Motor neuron (in vitro differentiated cells): ENCODE measurements at regions not wholly inside any gene's neighbourhood (a gene's known extent, or its start where the extent isn't known, plus 50 kb on each side); places are given as distances from the start of the nearest gene placed in this dataset.
"Not testable (repeated sequence)": the region's sequence is repeated elsewhere in the genome, so short reads cannot be mapped to it uniquely, and the experiment has no call there.

Source experiments
- ATAC-seq, 8 experiments: fragments of 200-7000 bp; cut with Tn5 transposase; replicated peaks in 6 of 8; 2 replicates each; pipeline ENCODE4 v1.8.0; 2021; ENCODE audit warnings: mild to moderate bottlenecking in 8 of 8, moderate library complexity in 8 of 8
- H3K27ac ChIP-seq, 2 donors: fragments of 250-450 bp; sonication (Bioruptor Pico); 2 replicates each; pipeline ENCODE4 v1.9.0; 2021; ENCODE audit warnings: antibody characterized with exemption in 2 of 2, mild to moderate bottlenecking in 2 of 2, moderate library complexity in 1 of 2
- H3K4me1 ChIP-seq, 2 donors: fragments of 250-450 bp; sonication (Bioruptor Pico); replicated peaks in 1 of 2; 2 replicates each; pipeline ENCODE4 v1.6.1; 2021; ENCODE audit warnings: antibody characterized with exemption in 2 of 2, mild to moderate bottlenecking in 2 of 2, moderate library complexity in 1 of 2
- H3K4me3 ChIP-seq, 5 donors: fragments of 250-450 bp; sonication (Bioruptor Pico); 2 replicates each; pipeline ENCODE4 v1.9.0; 2021; ENCODE audit warnings: antibody characterized with exemption in 5 of 5, mild to moderate bottlenecking in 5 of 5, moderate library complexity in 4 of 5
- WGBS, 10 experiments: fragments of 450-650 bp; shearing (Covaris generic); methylation state at CpG; one replicate each; pipeline ENCODE4 v1.0.0; 2022; 5-methylcytosine and 5-hydroxymethylcytosine counted together
- in situ Hi-C, 9 experiments: fragments of 400-800 bp; cut with MboI; loops; one replicate each; pipeline ENCODE4 v1.15.0; 2021; ENCODE audit warnings: low sequenced_read_pairs in 9 of 9, low pct_unique_long_range_greater_than_20kb in 2 of 9; ENCODE audit not compliant: unreplicated experiment in 9 of 9

DNA sequence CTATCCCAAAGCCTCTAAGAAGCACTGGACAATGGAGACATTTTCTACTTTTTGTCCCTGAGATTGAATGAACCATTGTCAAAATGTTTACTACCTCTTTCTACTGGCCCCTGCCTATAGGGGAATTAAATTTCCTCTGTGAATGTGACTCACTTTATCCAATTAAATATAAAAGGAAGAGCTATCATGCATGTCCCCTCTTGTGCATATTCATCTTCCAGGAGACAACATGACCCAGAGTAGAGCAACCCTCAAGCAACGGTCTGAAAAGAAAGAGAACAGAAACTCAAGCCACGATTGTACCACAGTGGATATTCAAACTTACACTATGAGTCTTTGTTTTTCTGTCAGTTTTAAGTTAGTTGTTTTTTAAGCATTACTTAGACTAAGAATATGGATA lies 938.4 kb upstream of the ATXN7L3B start:
- ATAC-seq: no peak
- in situ Hi-C loops: no loop called here
- 0 to 82% (median 45%) methylated on average over 1 to 2 of the region's 2 CpGs; no CpG with 5 or more reads in 1 of the 10 experiments for WGBS, 10 experiments
- Histone ChIP-seq H3K4me3 (no peak overlapping the region), H3K27ac (no peak overlapping the region), H3K4me1 (no peaks in the 10 kb centered on the region)

DNA sequence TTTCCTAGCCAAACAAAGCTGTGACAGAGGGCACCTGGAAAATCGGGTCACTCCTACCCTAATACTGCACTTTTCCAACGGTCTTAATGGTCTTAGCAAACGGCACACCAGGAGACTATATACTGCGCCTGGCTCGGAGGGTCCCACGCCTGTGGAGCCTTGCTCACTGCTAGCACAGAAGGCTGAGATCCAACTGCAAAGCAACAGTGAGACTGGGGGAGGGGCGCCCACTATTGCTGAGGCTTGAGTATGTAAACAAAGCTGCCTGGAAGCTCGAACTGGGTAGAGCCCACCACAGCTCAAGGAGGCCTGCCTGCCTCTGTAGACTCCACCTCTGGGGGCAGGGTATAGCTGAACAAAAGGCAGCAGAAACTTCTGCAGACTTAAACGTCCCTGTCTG lies 931.7 kb upstream of the ATXN7L3B start:
- H3K27ac ChIP-seq, H3K4me1 ChIP-seq, in situ Hi-C loops, ATAC-seq, H3K4me3 ChIP-seq: not testable (repeated sequence)
- 13 to 80% (median 60%) methylated on average over 1 to 3 of the region's 9 CpGs; no CpG with 5 or more reads in 7 of the 10 experiments for WGBS, 10 experiments

- ATAC-seq: peak in 2 of 8 experiments; percentile 18 to 57
- H3K4me3 ChIP-seq: no peak overlapping the region
- in situ Hi-C loops: no loop called here
- no peak overlapping the region for H3K27ac ChIP-seq
- no peaks in the 10 kb centered on the region for H3K4me1 ChIP-seq
These were observed 925.1 kb upstream of the ATXN7L3B start for GRCh38 chr12:73612551-73612950.

DNA sequence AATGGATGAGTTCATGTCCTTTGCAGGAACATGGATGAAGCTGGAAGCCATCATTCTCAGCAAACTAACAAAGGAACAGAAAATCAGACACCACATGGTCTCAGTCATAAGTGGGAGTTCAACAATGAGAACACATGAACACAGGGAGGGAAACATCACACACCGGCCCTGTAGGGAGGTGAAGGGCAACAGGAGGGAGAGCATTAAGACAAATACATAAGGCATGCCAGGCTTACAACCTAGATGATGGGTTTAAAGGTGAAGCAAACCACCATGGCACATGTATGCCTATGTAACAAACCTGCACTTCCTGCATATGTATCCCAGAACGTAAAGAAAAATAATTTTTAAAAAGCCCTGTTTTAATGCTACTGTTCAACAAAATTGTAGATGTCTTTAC lies 914.2 kb upstream of the ATXN7L3B start:
- H3K27ac ChIP-seq: no peak overlapping the region
- WGBS, 10 experiments: 8 to 100% (median 100%) methylated on average over 1 to 2 of the region's 2 CpGs; no CpG with 5 or more reads in 1 of the 10 experiments
- no peak overlapping the region for H3K4me3 ChIP-seq
- in situ Hi-C loops: no loop called here
- no peak for ATAC-seq
- no peaks in the 10 kb centered on the region for H3K4me1 ChIP-seq

GRCh38 chr12:73625226-73625625 lies 912.4 kb upstream of the ATXN7L3B start:
- Histone ChIP-seq H3K27ac (no peak overlapping the region), H3K4me1 (no peaks in the 10 kb centered on the region), H3K4me3 (no peak overlapping the region)
- ATAC-seq: no peak
- in situ Hi-C loops: no loop called here

- H3K27ac ChIP-seq: no peak overlapping the region
- H3K4me1 ChIP-seq: no peaks in the 10 kb centered on the region
- no peak overlapping the region for H3K4me3 ChIP-seq
- in situ Hi-C loops: no loop called here
- no peak for ATAC-seq
- 0 to 100% (median 52%) methylated on average over 1 to 5 of the region's 5 CpGs; no CpG with 5 or more reads in 2 of the 10 experiments for WGBS, 10 experiments
These were observed 908.5 kb upstream of the ATXN7L3B start for GRCh38 chr12:73629171-73629570.

- 0 to 49% (median 14%) methylated on average over 1 to 4 of the region's 4 CpGs; no CpG with 5 or more reads in 1 of the 10 experiments for WGBS, 10 experiments
- Histone ChIP-seq H3K4me1 (no peaks in the 10 kb centered on the region), H3K27ac (no peak overlapping the region), H3K4me3 (no peak overlapping the region)
- in situ Hi-C loops: no loop called here
- ATAC-seq: peak in 3 of 8 experiments; percentile 45 to 57 (median 56)
These were observed 907.5 kb upstream of the ATXN7L3B start for GRCh38 chr12:73629893-73630831.

GRCh38 chr12:73632191-73632590 lies 905.4 kb upstream of the ATXN7L3B start:
- Histone ChIP-seq H3K4me1 (no peaks in the 10 kb centered on the region), H3K27ac (no peak overlapping the region), H3K4me3 (no peak overlapping the region)
- in situ Hi-C loops: no loop called here
- no peak for ATAC-seq

DNA sequence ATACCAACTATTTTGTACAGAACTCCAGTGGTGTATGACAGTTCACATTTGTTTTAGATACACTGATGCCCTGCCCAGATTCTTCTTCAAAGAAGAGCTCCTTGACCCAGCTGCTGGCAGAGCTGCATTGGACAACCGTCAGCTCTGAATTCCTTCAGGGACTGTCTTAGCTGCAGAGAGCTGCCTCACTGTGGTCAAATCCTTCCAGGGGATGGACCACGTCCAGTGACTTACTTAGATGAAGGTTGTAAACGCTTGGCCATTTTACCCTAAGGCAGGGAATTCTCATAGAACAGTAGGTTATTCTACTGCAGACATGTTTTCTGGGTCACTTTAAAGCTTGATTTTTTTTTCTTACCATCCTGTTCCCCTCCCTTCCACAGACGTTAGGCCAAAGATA lies 905.0 kb upstream of the ATXN7L3B start:
- in situ Hi-C loops: no loop called here
- no peak for ATAC-seq
- no peaks in the 10 kb centered on the region for H3K4me1 ChIP-seq
- 0 to 89% (median 60%) methylated on average over 1 to 4 of the region's 4 CpGs; no CpG with 5 or more reads in 3 of the 10 experiments for WGBS, 10 experiments
- no peak overlapping the region for H3K4me3 ChIP-seq
- H3K27ac ChIP-seq: no peak overlapping the region

GRCh38 chr12:73639397-73639796 lies 898.2 kb upstream of the ATXN7L3B start:
- in situ Hi-C loops, H3K4me1 ChIP-seq, ATAC-seq, H3K27ac ChIP-seq, H3K4me3 ChIP-seq: not testable (repeated sequence)
- WGBS, 10 experiments: 0 to 100% (median 62%) methylated on average over 2 to 4 of the region's 5 CpGs; no CpG with 5 or more reads in 2 of the 10 experiments

GRCh38 chr12:73656375-73656774 lies 881.3 kb upstream of the ATXN7L3B start:
- Histone ChIP-seq H3K27ac (no peak overlapping the region), H3K4me1 (no peaks in the 10 kb centered on the region), H3K4me3 (no peak overlapping the region)
- 0 to 100% (median 80%) methylated on average over 1 to 5 of the region's 5 CpGs; no CpG with 5 or more reads in 2 of the 10 experiments for WGBS, 10 experiments
- in situ Hi-C loops: no loop called here
- no peak for ATAC-seq

DNA sequence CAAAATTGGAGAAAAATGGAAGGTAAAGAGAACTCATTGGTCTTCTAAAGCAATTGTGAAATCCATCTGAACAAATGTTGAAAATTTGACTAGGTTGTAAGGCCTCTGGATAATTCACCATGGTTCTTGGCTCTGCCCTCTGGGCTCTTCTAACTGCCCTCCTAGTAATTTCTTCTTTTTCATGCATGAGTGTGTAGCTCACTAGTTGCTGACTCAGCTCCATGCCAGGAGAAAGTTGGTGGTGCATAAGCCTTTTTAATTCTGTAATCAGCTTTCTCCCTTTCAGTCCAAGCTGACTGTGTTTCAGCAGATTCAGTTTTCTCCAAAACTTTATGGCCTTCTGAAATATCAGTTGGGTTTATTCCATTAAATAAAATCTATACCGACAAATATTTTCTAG lies 877.8 kb upstream of the ATXN7L3B start:
- no peak overlapping the region for H3K4me3 ChIP-seq
- ATAC-seq: no peak
- in situ Hi-C loops: no loop called here
- WGBS, 10 experiments: 0 to 93% (median 67%) methylated on average over 1 of the region's 1 CpG; no CpG with 5 or more reads in 3 of the 10 experiments
- no peak overlapping the region for H3K27ac ChIP-seq
- no peaks in the 10 kb centered on the region for H3K4me1 ChIP-seq

DNA sequence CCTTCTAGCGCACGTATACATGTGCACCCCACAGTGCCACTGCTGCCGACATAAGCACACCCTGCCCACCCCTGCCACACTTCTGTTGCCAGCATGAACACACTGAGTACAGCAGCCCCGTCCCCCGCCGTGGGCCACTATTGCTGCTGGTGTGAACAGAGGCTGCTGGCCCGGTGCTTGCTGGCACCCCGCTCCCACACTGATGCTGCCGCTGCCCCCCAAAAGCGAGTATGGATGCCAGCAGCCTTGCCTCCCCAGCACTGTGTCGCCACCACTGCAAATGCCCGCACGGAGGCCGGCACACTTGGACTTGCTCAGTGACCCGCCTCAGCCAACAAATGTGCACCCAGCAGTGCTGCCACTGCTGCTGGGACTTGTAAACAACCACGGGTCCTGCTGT lies 872.4 kb upstream of the ATXN7L3B start:
- 0 to 100% (median 85%) methylated on average over 1 to 8 of the region's 16 CpGs; no CpG with 5 or more reads in 5 of the 10 experiments for WGBS, 10 experiments
- no peak overlapping the region for H3K4me3 ChIP-seq
- in situ Hi-C loops: no loop called here
- no peak for ATAC-seq
- no peak overlapping the region for H3K27ac ChIP-seq
- no peaks in the 10 kb centered on the region for H3K4me1 ChIP-seq

DNA sequence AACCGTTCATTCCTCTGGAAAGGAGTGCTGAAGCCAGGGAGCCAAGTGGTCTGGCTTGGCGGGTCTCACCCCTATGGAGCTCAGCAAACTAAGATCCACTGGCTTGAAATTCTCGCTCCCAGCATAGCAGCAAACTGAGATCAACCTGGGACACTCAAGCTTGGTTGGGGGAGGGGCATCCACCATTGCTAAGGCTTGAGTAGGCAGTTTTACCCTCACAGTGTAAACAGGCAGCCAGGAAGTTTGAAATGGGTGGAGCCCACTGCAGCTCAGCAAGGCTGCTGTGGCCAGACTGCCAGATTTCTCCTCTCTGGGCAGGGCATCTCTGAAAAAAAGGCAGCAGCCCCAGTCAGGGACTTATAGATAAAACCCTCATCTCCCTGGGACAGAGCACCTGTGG lies 866.1 kb upstream of the ATXN7L3B start:
- H3K4me3 ChIP-seq, ATAC-seq, H3K27ac ChIP-seq, in situ Hi-C loops, H3K4me1 ChIP-seq: not testable (repeated sequence)
- 0 to 100% (median 50%) methylated on average over 1 to 3 of the region's 3 CpGs; no CpG with 5 or more reads in 5 of the 10 experiments for WGBS, 10 experiments
